ENCODE measurements at regions not wholly inside any gene's neighbourhood (a gene's known extent, or its start where the extent isn't known, plus 50 kb on each side); places are given as distances from the start of the nearest gene placed in this dataset.

DNA sequence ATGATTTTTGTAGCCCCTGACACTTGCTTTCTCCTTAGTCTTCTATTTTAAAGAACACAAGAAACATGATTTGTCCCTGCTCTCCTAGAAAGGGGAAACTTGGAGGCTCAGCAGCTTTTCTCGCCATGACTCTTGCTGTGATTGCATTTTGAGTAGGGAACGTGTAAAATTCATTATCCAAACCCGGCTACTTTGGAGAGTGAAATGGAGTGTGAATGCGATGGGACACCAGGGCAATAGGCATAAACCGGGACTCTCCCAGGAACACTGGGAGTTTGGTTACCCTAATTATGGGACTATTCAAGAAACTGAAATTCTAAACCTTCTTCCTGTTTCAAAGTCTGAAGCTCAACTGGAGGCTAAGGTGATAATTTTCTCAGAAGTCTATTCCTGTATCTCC, 181.7 kb upstream of the RFC3 start:
- intact Hi-C loops (cut with DNase I): no loop called here
- Histone ChIP-seq H3K9me3 (no peaks in the 10 kb centered on the region), H3K27ac (peak overlapping the region in 2 of 10 donors; percentile 2 to 64), H3K4me1 (peaks cover 0 to 28% (median 14%) of the 10 kb centered on the region in 9 donors), H3K27me3 (no peaks in the 10 kb centered on the region), H3K36me3 (no peaks in the 10 kb centered on the region), H3K4me3 (no peak overlapping the region)
- 83 to 85% methylated on average over 5 of the region's 5 CpGs for WGBS, 2 donors
- ATAC-seq (no peak), DNase-seq (no peak)
- TF ChIP-seq, protein P1, sequence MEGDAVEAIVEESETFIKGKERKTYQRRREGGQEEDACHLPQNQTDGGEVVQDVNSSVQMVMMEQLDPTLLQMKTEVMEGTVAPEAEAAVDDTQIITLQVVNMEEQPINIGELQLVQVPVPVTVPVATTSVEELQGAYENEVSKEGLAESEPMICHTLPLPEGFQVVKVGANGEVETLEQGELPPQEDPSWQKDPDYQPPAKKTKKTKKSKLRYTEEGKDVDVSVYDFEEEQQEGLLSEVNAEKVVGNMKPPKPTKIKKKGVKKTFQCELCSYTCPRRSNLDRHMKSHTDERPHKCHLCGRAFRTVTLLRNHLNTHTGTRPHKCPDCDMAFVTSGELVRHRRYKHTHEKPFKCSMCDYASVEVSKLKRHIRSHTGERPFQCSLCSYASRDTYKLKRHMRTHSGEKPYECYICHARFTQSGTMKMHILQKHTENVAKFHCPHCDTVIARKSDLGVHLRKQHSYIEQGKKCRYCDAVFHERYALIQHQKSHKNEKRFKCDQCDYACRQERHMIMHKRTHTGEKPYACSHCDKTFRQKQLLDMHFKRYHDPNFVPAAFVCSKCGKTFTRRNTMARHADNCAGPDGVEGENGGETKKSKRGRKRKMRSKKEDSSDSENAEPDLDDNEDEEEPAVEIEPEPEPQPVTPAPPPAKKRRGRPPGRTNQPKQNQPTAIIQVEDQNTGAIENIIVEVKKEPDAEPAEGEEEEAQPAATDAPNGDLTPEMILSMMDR (IDR thresholded peaks at IDR 0.05): no peak

DNA sequence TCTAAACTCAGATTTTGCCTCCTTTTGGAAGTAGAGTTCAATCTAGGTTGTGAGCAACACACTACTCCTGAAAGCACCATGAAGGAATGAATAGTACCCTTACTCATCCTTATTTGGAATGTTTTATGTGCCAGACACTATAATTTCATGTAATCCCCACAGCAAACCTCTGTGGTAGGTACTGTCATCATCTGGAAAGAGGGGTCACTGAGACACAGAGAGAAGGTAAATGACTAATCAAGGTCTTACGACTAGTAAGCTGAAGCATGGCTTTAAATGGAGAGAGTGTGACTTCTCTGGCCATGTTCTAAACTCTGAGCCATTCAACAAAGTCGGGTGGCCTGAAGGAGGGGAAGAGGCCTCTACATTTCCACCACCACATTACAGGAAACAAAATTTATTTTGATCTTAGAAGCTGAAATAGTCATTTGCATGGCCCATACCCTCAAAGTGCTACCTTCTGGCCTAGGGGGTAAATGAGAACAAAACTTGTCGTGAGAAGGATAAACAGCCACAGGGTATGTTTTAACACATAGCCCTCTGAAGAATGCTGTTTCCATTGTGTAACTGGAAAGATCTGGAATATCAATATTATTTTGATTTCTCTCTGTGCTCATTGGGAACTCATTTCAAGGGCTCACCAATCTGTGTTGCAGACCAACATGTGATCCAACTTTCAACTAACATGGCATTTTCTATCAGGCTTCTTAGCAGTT, 180.8 kb upstream of the RFC3 start:
- Histone ChIP-seq H3K4me1 (peaks cover 2 to 34% (median 18%) of the 10 kb centered on the region in 9 donors), H3K27ac (peak overlapping the region in 2 of 10 donors; percentile 17 to 64), H3K4me3 (no peak overlapping the region), H3K27me3 (no peaks in the 10 kb centered on the region), H3K9me3 (no peaks in the 10 kb centered on the region), H3K36me3 (no peaks in the 10 kb centered on the region)
- DNase-seq (no peak), ATAC-seq (no peak)
- TF ChIP-seq, protein P1 (IDR thresholded peaks at IDR 0.05): no peak
- intact Hi-C loops (cut with DNase I): no loop called here
- WGBS, 2 donors: 93 to 95% methylated on average over 3 of the region's 3 CpGs

DNA sequence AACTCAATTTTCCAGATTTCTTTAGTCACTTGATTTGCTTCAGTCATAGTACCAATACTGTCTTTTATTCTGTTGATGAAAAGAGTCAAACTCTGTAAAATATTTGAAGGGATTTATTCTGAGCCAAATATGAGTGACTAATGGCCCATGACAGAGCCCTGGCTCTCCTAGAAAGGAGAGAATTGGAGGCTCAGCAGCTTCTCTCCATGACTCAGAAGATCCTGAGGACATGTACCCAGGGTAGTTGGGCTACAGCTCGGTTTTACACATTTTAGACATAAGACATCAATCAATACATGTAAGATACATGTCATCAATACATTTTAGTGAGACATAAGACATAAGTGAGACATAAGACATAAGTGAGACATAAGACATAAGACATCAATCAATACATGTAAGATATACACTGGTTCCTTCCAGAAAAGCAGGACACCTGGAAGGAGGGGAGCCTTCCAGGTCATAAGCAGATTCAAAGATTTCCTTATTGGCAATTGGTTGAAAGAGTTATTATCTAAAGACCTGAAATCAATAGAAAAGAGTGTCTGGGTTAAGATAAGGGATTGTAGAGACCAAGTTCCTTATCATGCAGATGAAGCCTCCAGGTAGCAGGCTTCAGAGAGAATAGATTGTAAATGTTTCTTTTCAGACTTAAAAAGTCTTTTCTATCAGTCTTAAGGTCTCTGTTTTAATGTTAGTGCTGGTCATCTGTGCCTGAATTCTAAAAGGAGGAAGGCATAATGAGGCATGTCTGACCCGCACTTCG, 179.8 kb upstream of the RFC3 start:
- H3K4me1 ChIP-seq: peaks cover 5 to 44% (median 27%) of the 10 kb centered on the region in 9 donors
- WGBS, 2 donors: 87 to 91% methylated on average over 3 of the region's 3 CpGs
- H3K27ac ChIP-seq: peak overlapping the region in 7 of 10 donors; percentile 2 to 64 (median 46)

DNA sequence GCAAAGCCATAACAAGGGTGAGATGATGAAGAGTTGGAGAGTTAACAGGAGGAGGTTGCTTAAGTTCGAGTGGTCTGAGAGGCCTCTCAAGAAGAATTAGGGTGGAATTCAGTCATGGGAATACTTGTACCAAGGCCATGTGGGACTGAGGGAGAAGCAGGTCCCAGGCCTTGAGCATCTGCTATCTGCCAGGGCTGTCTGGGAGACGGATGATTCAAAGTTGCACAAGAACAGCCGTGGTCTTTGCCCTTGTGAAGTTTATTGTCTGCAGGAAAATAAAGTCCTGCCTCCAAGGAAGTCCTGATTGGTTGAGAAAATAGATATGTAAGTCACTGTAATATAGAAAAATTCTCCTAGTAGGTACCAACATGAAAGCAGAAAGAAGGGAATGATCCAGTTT, 178.8 kb upstream of the RFC3 start:
- no peak overlapping the region for H3K4me3 ChIP-seq
- TF ChIP-seq, protein P1 (IDR thresholded peaks at IDR 0.05): no peak
- ATAC-seq (peak in 1 of 8 donors; percentile 61), DNase-seq (no peak)
- peaks cover 5 to 53% (median 34%) of the 10 kb centered on the region in 9 donors for H3K4me1 ChIP-seq
- H3K27ac ChIP-seq: peak overlapping the region in 6 of 10 donors; percentile 2 to 64 (median 34)
- intact Hi-C loops (cut with DNase I): no loop called here
- no peaks in the 10 kb centered on the region for H3K27me3 ChIP-seq
- 41 to 48% methylated on average over 3 of the region's 3 CpGs for WGBS, 2 donors
- no peaks in the 10 kb centered on the region for H3K36me3 ChIP-seq
- H3K9me3 ChIP-seq: no peaks in the 10 kb centered on the region

More for the DNA sequence above, 179.8 kb upstream of the RFC3 start:
- ATAC-seq (peak in 1 of 8 donors; percentile 51), DNase-seq (no peak)
- no peak overlapping the region for H3K4me3 ChIP-seq
- intact Hi-C loops (cut with DNase I): no loop called here
- no peaks in the 10 kb centered on the region for H3K36me3 ChIP-seq
- TF ChIP-seq, protein P1 (IDR thresholded peaks at IDR 0.05): no peak
- no peaks in the 10 kb centered on the region for H3K27me3 ChIP-seq
- no peaks in the 10 kb centered on the region for H3K9me3 ChIP-seq
